HL-60 (cell line): ENCODE measurements at regions not wholly inside any gene's neighbourhood (a gene's known extent, or its start where the extent isn't known, plus 50 kb on each side); places are given as distances from the start of the nearest gene placed in this dataset.

Experiments used
- DNase-seq, 2 experiments: peaks; one replicate each; pipeline ENCODE4 v3.0.0-alpha.2; 2010 to 2020; ENCODE audit warnings: low read depth in 1 of 2, low spot score in 1 of 2
- H3K27ac ChIP-seq: fragments of 250-450 bp; sonication (Bioruptor Pico); replicated peaks from 2 replicates; pipeline ENCODE4 v1.5.1; 2020; ENCODE audit warnings: mild to moderate bottlenecking, moderate library complexity
- H3K27me3 ChIP-seq: fragments of 250-450 bp; sonication (Bioruptor Pico); 2 replicates; pipeline ENCODE4 v1.5.1; 2021; ENCODE audit warnings: mild to moderate bottlenecking, moderate library complexity; ENCODE audit not compliant: insufficient read depth, poor library complexity, severe bottlenecking
- H3K4me3 ChIP-seq: replicated peaks from 2 replicates; pipeline ENCODE4 v1.5.1; 2011; ENCODE audit warnings: mild to moderate bottlenecking, control low read depth, low read length; ENCODE audit not compliant: insufficient read depth
- GABPA ChIP-seq: IDR thresholded peaks from 2 replicates; pipeline ENCODE4 v1.6.1; 2012; ENCODE audit warnings: low read depth
- POLR2AphosphoS5 ChIP-seq: IDR thresholded peaks from 2 replicates; pipeline ENCODE4 v1.6.1; 2012; ENCODE audit warnings: low read depth
- SPI1 ChIP-seq: IDR thresholded peaks from 2 replicates; pipeline ENCODE4 v1.6.1; 2012; ENCODE audit warnings: low read depth, mild to moderate bottlenecking, borderline replicate concordance
- TF ChIP-seq, protein P1 (sequence below): IDR thresholded peaks from one replicate; pipeline ENCODE4 v1.5.1; 2011; ENCODE audit warnings: low read length, control low read depth, inconsistent platforms; ENCODE audit not compliant: insufficient read depth
- TF ChIP-seq, protein P2 (sequence below): IDR thresholded peaks from 2 replicates; pipeline ENCODE4 v1.6.1; 2012; ENCODE audit warnings: low read depth; ENCODE audit not compliant: insufficient replicate concordance

DNA sequence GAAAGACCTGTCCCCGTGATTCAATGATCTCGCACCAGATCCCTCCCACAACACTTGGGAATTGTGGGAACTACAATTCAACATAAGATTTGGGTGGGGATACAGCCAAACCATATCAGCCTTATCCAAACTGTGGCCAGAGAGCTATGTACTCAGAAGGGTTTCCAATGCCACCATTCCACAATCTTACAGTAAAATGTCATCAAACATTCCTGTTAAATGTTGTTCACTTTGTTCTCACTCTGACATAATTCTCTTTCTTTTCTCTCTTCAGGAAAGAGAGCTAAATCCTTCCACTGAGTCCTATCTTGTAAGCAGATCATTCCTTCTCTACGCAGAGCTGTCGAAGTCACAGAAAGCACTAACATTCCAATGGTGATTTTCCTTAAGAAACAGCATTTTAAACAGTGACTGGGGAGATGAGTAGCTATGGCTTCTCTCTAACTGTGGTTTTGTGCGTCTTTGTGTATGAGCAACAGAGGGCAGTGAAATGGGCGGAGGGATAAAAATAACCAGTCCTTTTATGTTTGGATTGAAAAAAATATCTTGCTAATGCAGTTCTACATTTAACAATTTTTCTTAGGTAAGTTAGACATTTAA lies 684.7 kb downstream of the EPHA4 start:
- H3K27me3 ChIP-seq: no peaks in the 10 kb centered on the region
- TF ChIP-seq, protein P1, sequence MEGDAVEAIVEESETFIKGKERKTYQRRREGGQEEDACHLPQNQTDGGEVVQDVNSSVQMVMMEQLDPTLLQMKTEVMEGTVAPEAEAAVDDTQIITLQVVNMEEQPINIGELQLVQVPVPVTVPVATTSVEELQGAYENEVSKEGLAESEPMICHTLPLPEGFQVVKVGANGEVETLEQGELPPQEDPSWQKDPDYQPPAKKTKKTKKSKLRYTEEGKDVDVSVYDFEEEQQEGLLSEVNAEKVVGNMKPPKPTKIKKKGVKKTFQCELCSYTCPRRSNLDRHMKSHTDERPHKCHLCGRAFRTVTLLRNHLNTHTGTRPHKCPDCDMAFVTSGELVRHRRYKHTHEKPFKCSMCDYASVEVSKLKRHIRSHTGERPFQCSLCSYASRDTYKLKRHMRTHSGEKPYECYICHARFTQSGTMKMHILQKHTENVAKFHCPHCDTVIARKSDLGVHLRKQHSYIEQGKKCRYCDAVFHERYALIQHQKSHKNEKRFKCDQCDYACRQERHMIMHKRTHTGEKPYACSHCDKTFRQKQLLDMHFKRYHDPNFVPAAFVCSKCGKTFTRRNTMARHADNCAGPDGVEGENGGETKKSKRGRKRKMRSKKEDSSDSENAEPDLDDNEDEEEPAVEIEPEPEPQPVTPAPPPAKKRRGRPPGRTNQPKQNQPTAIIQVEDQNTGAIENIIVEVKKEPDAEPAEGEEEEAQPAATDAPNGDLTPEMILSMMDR: no peak
- TF ChIP-seq SPI1: no peak
- TF ChIP-seq, protein P2, sequence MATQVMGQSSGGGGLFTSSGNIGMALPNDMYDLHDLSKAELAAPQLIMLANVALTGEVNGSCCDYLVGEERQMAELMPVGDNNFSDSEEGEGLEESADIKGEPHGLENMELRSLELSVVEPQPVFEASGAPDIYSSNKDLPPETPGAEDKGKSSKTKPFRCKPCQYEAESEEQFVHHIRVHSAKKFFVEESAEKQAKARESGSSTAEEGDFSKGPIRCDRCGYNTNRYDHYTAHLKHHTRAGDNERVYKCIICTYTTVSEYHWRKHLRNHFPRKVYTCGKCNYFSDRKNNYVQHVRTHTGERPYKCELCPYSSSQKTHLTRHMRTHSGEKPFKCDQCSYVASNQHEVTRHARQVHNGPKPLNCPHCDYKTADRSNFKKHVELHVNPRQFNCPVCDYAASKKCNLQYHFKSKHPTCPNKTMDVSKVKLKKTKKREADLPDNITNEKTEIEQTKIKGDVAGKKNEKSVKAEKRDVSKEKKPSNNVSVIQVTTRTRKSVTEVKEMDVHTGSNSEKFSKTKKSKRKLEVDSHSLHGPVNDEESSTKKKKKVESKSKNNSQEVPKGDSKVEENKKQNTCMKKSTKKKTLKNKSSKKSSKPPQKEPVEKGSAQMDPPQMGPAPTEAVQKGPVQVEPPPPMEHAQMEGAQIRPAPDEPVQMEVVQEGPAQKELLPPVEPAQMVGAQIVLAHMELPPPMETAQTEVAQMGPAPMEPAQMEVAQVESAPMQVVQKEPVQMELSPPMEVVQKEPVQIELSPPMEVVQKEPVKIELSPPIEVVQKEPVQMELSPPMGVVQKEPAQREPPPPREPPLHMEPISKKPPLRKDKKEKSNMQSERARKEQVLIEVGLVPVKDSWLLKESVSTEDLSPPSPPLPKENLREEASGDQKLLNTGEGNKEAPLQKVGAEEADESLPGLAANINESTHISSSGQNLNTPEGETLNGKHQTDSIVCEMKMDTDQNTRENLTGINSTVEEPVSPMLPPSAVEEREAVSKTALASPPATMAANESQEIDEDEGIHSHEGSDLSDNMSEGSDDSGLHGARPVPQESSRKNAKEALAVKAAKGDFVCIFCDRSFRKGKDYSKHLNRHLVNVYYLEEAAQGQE: no peak
- no peak for TF ChIP-seq GABPA
- no peak for TF ChIP-seq POLR2AphosphoS5
- DNase-seq: no peak
- no peak overlapping the region for H3K4me3 ChIP-seq
- H3K27ac ChIP-seq: no peak overlapping the region

DNA sequence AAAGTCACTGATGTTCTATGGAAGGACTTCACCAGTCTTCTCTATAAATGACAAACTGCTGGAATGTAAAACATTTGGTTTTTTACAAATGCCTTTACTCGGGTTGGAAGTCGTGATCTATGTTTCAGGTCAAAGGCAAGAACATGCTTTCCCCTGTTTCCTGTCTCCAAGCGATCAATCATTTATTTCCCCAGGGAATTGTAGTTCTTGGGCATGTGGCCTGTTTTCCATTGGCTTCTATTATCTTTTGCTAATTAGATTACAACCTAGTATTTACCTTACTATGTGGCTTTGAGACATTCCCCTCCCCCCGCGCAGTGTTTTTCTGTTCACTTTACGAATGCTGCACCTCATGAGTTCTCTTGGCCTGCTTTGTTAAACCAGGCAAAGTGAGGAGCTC lies 684.2 kb downstream of the EPHA4 start:
- Histone ChIP-seq H3K27me3 (no peaks in the 10 kb centered on the region), H3K27ac (no peak overlapping the region), H3K4me3 (no peak overlapping the region)
- TF ChIP-seq POLR2AphosphoS5: no peak
- TF ChIP-seq, protein P2: no peak
- TF ChIP-seq, protein P1: no peak
- TF ChIP-seq SPI1: no peak
- no peak for TF ChIP-seq GABPA
- DNase-seq: no peak

DNA sequence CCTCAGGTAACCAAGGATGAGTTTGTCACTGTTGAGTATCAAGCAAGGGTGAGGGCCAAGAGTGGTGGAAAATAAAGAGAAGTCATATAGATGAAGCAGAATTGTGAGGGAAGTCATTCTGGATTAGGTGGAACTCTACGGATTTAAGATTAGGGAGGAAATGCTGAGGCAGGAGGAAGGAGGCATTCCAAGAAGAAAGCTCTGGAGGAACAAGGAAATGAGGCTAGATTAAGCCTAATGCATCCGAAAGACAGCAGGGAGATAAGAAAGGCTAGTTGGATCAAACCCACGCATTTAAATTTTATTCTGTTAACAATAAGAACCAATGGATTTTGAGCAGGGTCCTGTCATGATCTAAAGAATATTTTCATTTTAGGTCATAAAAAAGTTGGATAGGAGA lies 681.2 kb downstream of the EPHA4 start:
- Histone ChIP-seq H3K27me3 (no peaks in the 10 kb centered on the region), H3K4me3 (no peak overlapping the region), H3K27ac (no peak overlapping the region)
- no peak for DNase-seq
- TF ChIP-seq, protein P2: no peak
- TF ChIP-seq SPI1 (no peak), POLR2AphosphoS5 (no peak), GABPA (no peak)
- TF ChIP-seq, protein P1: no peak
